ENCODE measurements at regions not wholly inside any gene's neighbourhood (a gene's known extent, or its start where the extent isn't known, plus 50 kb on each side); places are given as distances from the start of the nearest gene placed in this dataset.

DNA sequence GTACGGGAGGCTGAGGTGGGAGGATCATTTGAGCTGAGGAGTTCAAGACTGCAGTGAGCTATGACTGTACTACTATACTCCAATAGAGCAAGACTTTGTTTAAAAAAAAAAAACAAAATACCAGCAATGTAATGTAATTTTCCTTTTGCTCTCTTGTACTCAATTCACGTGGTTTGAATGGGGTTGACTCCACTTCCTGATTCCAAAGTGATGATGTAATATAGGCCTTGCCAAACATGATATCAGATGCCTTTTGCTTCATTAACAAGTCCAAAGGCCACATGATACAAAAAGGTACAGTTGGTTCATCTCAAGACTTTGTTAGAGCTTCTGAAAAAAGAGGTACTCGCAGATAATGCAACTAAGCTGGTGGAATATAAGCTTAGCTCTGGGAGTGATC is 321.8 kb downstream of the ZEB2 start:
- no peaks in the 10 kb centered on the region for H3K36me3 ChIP-seq
- no peak for DNase-seq (ENCODE audit: low spot score)
- H3K4me3 ChIP-seq, result no peak overlapping the region
- TF ChIP-seq, protein P1, sequence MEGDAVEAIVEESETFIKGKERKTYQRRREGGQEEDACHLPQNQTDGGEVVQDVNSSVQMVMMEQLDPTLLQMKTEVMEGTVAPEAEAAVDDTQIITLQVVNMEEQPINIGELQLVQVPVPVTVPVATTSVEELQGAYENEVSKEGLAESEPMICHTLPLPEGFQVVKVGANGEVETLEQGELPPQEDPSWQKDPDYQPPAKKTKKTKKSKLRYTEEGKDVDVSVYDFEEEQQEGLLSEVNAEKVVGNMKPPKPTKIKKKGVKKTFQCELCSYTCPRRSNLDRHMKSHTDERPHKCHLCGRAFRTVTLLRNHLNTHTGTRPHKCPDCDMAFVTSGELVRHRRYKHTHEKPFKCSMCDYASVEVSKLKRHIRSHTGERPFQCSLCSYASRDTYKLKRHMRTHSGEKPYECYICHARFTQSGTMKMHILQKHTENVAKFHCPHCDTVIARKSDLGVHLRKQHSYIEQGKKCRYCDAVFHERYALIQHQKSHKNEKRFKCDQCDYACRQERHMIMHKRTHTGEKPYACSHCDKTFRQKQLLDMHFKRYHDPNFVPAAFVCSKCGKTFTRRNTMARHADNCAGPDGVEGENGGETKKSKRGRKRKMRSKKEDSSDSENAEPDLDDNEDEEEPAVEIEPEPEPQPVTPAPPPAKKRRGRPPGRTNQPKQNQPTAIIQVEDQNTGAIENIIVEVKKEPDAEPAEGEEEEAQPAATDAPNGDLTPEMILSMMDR (IDR thresholded peaks at IDR 0.05), result no peak
- H3K27ac ChIP-seq, result no peak overlapping the region
- H3K27me3 ChIP-seq, result no peaks in the 10 kb centered on the region
- peaks cover 0 to 6% of the 10 kb centered on the region in 2 donors for H3K4me1 ChIP-seq
- no peaks in the 10 kb centered on the region for H3K9me3 ChIP-seq

DNA sequence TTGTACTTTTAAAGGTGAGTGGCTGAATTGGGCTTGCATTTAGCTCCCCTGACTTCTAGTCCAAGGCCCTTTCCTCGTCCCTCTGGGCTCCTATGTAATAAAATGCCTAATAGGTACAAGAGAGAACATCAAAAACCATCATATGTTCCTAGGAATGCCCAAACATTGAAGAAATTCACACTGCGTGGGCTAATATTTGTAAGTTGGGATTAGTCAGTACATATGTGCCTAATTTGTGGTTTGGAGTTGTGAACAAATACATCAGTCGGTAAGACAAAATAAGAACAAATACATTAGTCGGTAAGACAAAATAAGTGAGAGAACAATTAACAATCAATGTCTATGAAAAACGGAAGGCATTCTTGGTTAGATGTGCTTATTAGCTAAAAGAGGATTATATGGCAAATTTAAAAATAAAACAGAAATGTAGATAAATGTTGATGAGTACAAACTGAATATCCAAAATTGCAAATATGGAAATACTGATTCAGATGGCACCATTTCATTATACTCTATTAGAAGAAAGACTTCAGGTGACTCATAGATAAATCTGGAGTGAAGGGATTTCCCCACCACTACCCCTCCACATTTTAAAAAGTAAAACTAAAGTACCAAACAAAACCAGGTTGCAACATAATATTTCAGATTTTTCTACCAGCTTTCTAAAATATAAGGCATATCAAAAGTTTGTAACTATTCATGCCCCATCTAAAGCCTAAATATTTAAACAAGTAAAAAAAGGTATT is 325.4 kb downstream of the ZEB2 start:
- H3K9me3 ChIP-seq, result no peaks in the 10 kb centered on the region
- H3K27me3 ChIP-seq, result no peaks in the 10 kb centered on the region
- TF ChIP-seq, protein P1 (IDR thresholded peaks at IDR 0.05), result no peak
- no peak overlapping the region for H3K4me3 ChIP-seq
- no peak for DNase-seq (ENCODE audit: low spot score)
- H3K4me1 ChIP-seq, result peaks cover 0 to 6% of the 10 kb centered on the region in 2 donors
- no peak overlapping the region for H3K27ac ChIP-seq
- no peaks in the 10 kb centered on the region for H3K36me3 ChIP-seq

GRCh38 chr2:144190908-144191605 is 328.9 kb downstream of the ZEB2 start:
- no peaks in the 10 kb centered on the region for H3K27me3 ChIP-seq
- H3K9me3 ChIP-seq, result no peaks in the 10 kb centered on the region
- TF ChIP-seq, protein P1 (IDR thresholded peaks at IDR 0.05), result no peak
- H3K36me3 ChIP-seq, result no peaks in the 10 kb centered on the region
- no peak overlapping the region for H3K27ac ChIP-seq
- no peak for DNase-seq (ENCODE audit: low spot score)
- no peak overlapping the region for H3K4me3 ChIP-seq
- no peaks in the 10 kb centered on the region for H3K4me1 ChIP-seq

DNA sequence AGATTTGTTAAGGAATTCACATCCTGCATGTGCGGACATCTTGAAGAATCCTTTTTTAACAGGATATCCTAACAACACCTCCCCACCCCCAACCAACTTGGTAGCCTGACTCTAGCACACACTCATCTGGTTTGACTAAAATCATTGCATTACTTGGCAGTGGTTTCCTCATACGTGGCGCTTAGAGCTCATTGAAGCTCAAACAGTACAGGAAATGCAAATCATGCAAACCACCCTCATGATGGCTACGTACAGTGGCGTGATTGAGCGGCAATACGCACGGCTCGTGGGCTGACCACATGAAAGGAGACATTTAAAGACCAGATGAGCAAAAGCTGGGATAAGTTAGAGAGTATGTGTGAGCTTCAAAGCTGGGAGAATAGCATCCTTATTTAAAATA is 336.2 kb downstream of the ZEB2 start:
- no peak for DNase-seq (ENCODE audit: low spot score)
- no peaks in the 10 kb centered on the region for H3K4me1 ChIP-seq
- TF ChIP-seq, protein P1 (IDR thresholded peaks at IDR 0.05), result no peak
- no peak overlapping the region for H3K27ac ChIP-seq
- no peaks in the 10 kb centered on the region for H3K27me3 ChIP-seq
- H3K4me3 ChIP-seq, result no peak overlapping the region
- H3K9me3 ChIP-seq, result no peaks in the 10 kb centered on the region
- H3K36me3 ChIP-seq, result no peaks in the 10 kb centered on the region

DNA sequence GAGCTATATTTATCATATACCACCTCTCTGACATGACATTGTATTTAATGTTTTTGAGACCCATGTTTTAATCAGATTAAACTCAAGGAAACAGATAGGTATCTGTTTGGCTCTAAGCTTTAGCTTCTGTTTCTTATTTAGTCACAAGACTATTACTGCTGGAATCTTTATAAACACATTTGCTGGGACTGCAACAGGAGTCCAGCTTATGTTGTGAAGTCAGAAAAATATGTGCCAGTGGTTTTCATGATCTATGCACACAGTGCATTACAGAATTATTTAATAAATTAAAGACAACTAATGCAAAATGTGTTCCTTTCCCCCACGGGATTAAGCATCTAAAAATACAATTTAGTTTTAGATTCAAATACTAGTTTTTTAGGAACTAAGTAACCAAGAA is 338.9 kb downstream of the ZEB2 start:
- TF ChIP-seq, protein P1 (IDR thresholded peaks at IDR 0.05), result no peak
- Histone ChIP-seq H3K36me3 (no peaks in the 10 kb centered on the region), H3K4me3 (no peak overlapping the region), H3K27ac (no peak overlapping the region), H3K27me3 (no peaks in the 10 kb centered on the region), H3K9me3 (no peaks in the 10 kb centered on the region), H3K4me1 (no peaks in the 10 kb centered on the region)
- DNase-seq (ENCODE audit: low spot score), result no peak
